ENCODE measurements at regions not wholly inside any gene's neighbourhood (a gene's known extent, or its start where the extent isn't known, plus 50 kb on each side); places are given as distances from the start of the nearest gene placed in this dataset.

GRCh38 chr1:229109320-229109761, 161.6 kb upstream of the RAB4A start:
- no peak for DNase-seq
- H3K27ac ChIP-seq (ENCODE audit: low read length) = no peak overlapping the region
- no peak overlapping the region for H3K9ac ChIP-seq (ENCODE audit: low read length)
- no peaks in the 10 kb centered on the region for H3K36me3 ChIP-seq (replicated peaks; ENCODE audit: insufficient read depth, low read length)
- no peaks in the 10 kb centered on the region for H3F3A ChIP-seq (ENCODE audit: insufficient read depth, low read length)
- no peaks in the 10 kb centered on the region for H3K4me1 ChIP-seq (ENCODE audit: low read length)
- H3K27me3 ChIP-seq (replicated peaks; ENCODE audit: insufficient read depth, low read length) = no peaks in the 10 kb centered on the region
- no peak overlapping the region for H3K4me3 ChIP-seq (ENCODE audit: low read length)
- H3K79me2 ChIP-seq (ENCODE audit: low read length) = no peaks in the 10 kb centered on the region
- no peak overlapping the region for H2AFZ ChIP-seq (ENCODE audit: low read length)
- no peaks in the 10 kb centered on the region for H3K9me2 ChIP-seq (replicated peaks; ENCODE audit: insufficient read depth, low read length)
- H3K9me3 ChIP-seq (replicated peaks; ENCODE audit: insufficient read depth, low read length) = no peaks in the 10 kb centered on the region
- no peak for TF ChIP-seq EZH2 (optimal IDR thresholded peaks at IDR 0.05; ENCODE audit: low read depth, low read length)
- TF ChIP-seq CTCF (IDR thresholded peaks at IDR 0.05; ENCODE audit: low read length) = no peak
- TF ChIP-seq EZH2phosphoT487 (IDR thresholded peaks at IDR 0.05; ENCODE audit: low read length) = no peak
- H3K4me2 ChIP-seq (ENCODE audit: low read depth, low read length) = no peak overlapping the region
- H4K20me1 ChIP-seq (ENCODE audit: insufficient read depth, low read length) = no peaks in the 10 kb centered on the region

GRCh38 chr1:229110986-229111385, 159.9 kb upstream of the RAB4A start:
- TF ChIP-seq CTCF (IDR thresholded peaks at IDR 0.05; ENCODE audit: low read length) (no peak), EZH2phosphoT487 (IDR thresholded peaks at IDR 0.05; ENCODE audit: low read length) (no peak), EZH2 (optimal IDR thresholded peaks at IDR 0.05; ENCODE audit: low read depth, low read length) (no peak)
- Histone ChIP-seq H3K9ac (ENCODE audit: low read length) (no peak overlapping the region), H3K27ac (ENCODE audit: low read length) (no peak overlapping the region), H3K27me3 (replicated peaks; ENCODE audit: insufficient read depth, low read length) (no peaks in the 10 kb centered on the region), H3K4me1 (ENCODE audit: low read length) (no peaks in the 10 kb centered on the region), H2AFZ (ENCODE audit: low read length) (no peak overlapping the region), H3K4me2 (ENCODE audit: low read depth, low read length) (no peak overlapping the region), H3K9me2 (replicated peaks; ENCODE audit: insufficient read depth, low read length) (no peaks in the 10 kb centered on the region), H3F3A (ENCODE audit: insufficient read depth, low read length) (no peaks in the 10 kb centered on the region), H3K9me3 (replicated peaks; ENCODE audit: insufficient read depth, low read length) (no peaks in the 10 kb centered on the region), H3K36me3 (replicated peaks; ENCODE audit: insufficient read depth, low read length) (no peaks in the 10 kb centered on the region), H4K20me1 (ENCODE audit: insufficient read depth, low read length) (no peaks in the 10 kb centered on the region), H3K4me3 (ENCODE audit: low read length) (no peak overlapping the region), H3K79me2 (ENCODE audit: low read length) (no peaks in the 10 kb centered on the region)
- DNase-seq = no peak

GRCh38 chr1:229111703-229112319, 159.1 kb upstream of the RAB4A start:
- no peak for DNase-seq
- Histone ChIP-seq H3K9me3 (replicated peaks; ENCODE audit: insufficient read depth, low read length) (no peaks in the 10 kb centered on the region), H3K4me3 (ENCODE audit: low read length) (no peak overlapping the region), H3K27me3 (replicated peaks; ENCODE audit: insufficient read depth, low read length) (no peaks in the 10 kb centered on the region), H3K79me2 (ENCODE audit: low read length) (no peaks in the 10 kb centered on the region), H3K4me2 (ENCODE audit: low read depth, low read length) (no peak overlapping the region), H3K9ac (ENCODE audit: low read length) (no peak overlapping the region), H3K27ac (ENCODE audit: low read length) (no peak overlapping the region), H3F3A (ENCODE audit: insufficient read depth, low read length) (no peaks in the 10 kb centered on the region), H3K4me1 (ENCODE audit: low read length) (no peaks in the 10 kb centered on the region), H3K36me3 (replicated peaks; ENCODE audit: insufficient read depth, low read length) (no peaks in the 10 kb centered on the region), H3K9me2 (replicated peaks; ENCODE audit: insufficient read depth, low read length) (no peaks in the 10 kb centered on the region), H2AFZ (ENCODE audit: low read length) (no peak overlapping the region), H4K20me1 (ENCODE audit: insufficient read depth, low read length) (no peaks in the 10 kb centered on the region)
- TF ChIP-seq EZH2phosphoT487 (IDR thresholded peaks at IDR 0.05; ENCODE audit: low read length) = no peak

- no peak for DNase-seq
- H3K79me2 ChIP-seq (ENCODE audit: low read length) = no peaks in the 10 kb centered on the region
- H3K4me3 ChIP-seq (ENCODE audit: low read length) = no peak overlapping the region
- no peak for TF ChIP-seq CTCF (IDR thresholded peaks at IDR 0.05; ENCODE audit: low read length)
- TF ChIP-seq EZH2 (optimal IDR thresholded peaks at IDR 0.05; ENCODE audit: low read depth, low read length) = no peak
- TF ChIP-seq EZH2phosphoT487 (IDR thresholded peaks at IDR 0.05; ENCODE audit: low read length) = no peak
- H3K9me3 ChIP-seq (replicated peaks; ENCODE audit: insufficient read depth, low read length) = no peaks in the 10 kb centered on the region
- H3K9me2 ChIP-seq (replicated peaks; ENCODE audit: insufficient read depth, low read length) = no peaks in the 10 kb centered on the region
- no peaks in the 10 kb centered on the region for H3K4me1 ChIP-seq (ENCODE audit: low read length)
- H3K9ac ChIP-seq (ENCODE audit: low read length) = no peak overlapping the region
- H4K20me1 ChIP-seq (ENCODE audit: insufficient read depth, low read length) = no peaks in the 10 kb centered on the region
- H3K27me3 ChIP-seq (replicated peaks; ENCODE audit: insufficient read depth, low read length) = no peaks in the 10 kb centered on the region
- H3K36me3 ChIP-seq (replicated peaks; ENCODE audit: insufficient read depth, low read length) = no peaks in the 10 kb centered on the region
- H3K27ac ChIP-seq (ENCODE audit: low read length) = no peak overlapping the region
- H3K4me2 ChIP-seq (ENCODE audit: low read depth, low read length) = no peak overlapping the region
- no peak overlapping the region for H2AFZ ChIP-seq (ENCODE audit: low read length)
- H3F3A ChIP-seq (ENCODE audit: insufficient read depth, low read length) = no peaks in the 10 kb centered on the region
Observed at GRCh38 chr1:229112832-229113548, 157.9 kb upstream of the RAB4A start.
